ENCODE measurements at regions not wholly inside any gene's neighbourhood (a gene's known extent, or its start where the extent isn't known, plus 50 kb on each side); places are given as distances from the start of the nearest gene placed in this dataset.
A peak's percentile ranks its signal among the peaks of the same experiment; 100 is the strongest.

DNA sequence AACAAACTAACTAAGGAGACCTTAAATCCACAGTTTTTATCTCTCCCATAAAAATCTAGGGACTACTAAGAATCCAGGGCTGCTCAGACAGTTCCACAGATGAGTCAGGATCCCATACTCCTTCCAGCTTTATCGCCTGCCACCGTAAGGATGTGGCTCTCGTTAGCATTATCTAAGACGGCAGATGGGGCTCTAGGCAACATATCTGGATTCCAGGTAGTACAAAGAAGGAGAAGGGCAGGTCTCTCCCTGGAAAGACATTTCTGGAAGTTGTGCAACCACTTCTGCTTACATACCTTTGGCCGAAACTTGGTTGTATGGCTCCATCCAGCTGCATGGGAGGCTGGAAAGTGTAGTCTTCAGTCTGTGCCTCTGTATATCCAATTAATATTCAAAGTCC, 149.4 kb downstream of the SP3 start:
- DNase-seq, result no peak
- intact Hi-C loops (cut with DNase I), result no loop called here

DNA sequence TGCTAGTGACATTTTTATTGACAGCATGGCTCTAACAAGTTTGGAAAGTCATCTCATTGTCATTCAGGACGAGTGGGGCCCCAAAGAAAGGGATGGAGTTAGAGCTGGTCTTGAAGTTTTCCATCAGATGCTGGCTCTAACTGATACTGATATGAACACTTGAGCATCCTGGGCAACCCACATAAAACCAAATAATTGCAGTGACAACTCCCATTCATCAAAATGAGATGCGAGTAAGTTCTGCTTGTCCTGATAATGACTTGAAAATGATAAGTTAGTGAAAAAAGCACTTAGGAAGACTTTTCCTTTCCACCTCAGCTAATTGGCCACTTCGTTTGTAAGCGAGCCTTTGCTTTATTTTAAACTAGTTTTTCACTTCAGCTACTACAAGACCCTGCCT, 147.6 kb downstream of the SP3 start:
- DNase-seq, result no peak
- intact Hi-C loops (cut with DNase I), result no loop called here

DNA sequence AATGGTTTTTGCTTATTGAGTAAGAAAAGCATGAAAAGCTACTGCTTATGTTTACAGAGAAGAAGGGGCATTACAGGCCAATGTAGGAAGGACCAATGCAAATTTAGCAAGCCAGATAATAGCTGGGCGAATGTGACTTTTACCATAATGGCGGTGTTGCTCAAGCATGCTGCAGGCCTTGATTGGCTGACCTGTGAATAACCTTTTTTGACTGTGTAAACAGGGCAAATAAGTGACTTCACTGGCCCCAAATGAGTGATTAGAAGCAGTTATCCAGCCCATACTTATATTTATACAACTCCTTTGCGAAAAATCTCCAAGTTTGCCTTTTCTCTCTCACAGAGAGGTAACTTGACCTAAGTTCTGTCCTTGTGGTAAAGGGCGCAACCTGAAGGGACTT, 146.9 kb downstream of the SP3 start:
- no peak for DNase-seq
- intact Hi-C loops (cut with DNase I), result no loop called here

DNA sequence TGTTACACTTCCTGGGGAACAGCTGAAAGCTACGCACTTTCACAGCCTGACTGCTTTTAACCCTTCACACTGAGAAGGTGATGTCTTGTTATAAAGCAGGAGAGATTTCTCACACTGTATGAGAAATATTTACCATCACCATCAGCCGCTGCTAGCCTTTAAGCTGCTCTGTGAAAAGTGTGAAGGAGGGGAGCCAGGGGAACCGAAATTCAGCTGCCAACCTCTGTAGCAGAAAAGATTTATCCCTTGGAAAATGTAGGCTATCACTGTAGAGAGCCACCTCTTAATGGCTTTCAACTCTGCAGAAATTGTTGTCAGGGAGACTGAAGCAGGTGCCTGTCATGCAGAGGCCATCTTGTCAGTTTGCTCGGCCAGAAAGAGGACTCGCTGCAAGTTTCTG, 145.3 kb downstream of the SP3 start:
- intact Hi-C loops (cut with DNase I), result no loop called here
- no peak for DNase-seq

DNA sequence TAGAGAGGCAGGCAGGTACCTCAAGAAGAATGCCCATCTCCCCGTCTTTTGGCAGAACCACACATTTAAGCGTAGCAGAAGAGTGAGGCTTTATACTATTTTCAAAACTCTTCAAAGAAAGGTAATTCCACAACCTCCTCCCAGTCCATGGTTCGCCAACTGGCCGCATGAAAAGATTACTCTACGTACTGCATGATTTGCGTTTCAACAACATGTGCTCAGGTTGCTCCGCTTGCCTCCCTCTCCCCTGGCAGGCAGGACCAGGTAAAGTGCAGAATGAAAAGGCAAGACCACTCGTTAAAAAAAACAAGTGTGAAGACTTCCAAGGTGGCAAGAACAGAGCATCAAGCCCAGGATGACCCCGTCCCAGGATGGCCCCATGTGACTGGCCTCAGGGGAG, 143.7 kb downstream of the SP3 start:
- intact Hi-C loops (cut with DNase I), result no loop called here
- no peak for DNase-seq

DNA sequence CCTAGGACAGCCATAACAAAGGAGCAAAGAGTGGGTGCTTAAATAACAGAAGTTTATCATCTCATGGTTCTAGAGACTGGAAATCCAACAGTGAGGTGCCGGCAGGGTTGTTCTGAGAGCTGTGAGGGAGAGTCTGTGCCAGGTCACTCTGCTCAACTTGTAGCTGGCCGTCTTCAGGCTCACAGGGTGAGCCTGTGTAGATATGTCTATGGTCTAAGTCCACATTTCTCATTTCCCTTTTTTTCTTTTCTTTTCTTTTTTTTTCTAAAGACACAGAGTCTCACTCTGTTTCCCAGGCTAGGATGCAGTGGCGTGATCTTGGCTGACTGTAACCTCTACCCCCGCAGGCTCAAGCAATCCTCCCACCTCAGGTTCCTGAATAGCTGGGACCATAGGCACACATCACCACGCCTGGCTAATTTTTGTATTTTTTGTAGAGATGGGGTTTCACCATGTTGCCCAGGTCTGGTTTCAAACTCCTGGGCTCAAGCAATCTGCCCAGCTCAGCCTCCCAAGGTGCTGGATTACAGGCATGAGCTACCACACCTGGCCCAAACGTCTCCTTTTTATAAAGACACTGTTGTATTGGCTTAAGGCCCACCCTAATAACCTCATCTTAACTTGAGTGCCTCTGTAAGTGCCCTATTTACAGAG, 142.2 kb downstream of the SP3 start:
- DNase-seq, result no peak
- intact Hi-C loops (cut with DNase I), result no loop called here

DNA sequence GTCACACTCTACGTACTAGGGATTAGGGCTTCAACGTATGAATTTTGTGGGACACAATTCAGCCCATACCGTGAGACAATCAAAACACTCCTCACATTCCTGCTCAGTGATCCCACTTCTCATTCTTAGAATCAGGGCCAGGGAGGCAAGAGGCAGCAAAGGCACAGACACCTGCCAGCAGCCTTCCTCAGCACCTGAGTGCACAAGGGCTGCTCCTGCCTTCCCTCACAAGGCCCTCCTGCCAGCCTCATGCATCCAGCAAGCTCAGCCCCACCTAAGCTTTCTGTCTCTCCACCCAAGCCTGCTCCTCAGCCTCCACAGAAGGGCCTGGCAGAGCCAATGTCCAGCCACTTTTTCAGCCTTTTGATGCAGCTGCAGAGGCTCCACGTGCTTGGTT, 141.6 kb downstream of the SP3 start:
- intact Hi-C loops (cut with DNase I), result no loop called here

DNA sequence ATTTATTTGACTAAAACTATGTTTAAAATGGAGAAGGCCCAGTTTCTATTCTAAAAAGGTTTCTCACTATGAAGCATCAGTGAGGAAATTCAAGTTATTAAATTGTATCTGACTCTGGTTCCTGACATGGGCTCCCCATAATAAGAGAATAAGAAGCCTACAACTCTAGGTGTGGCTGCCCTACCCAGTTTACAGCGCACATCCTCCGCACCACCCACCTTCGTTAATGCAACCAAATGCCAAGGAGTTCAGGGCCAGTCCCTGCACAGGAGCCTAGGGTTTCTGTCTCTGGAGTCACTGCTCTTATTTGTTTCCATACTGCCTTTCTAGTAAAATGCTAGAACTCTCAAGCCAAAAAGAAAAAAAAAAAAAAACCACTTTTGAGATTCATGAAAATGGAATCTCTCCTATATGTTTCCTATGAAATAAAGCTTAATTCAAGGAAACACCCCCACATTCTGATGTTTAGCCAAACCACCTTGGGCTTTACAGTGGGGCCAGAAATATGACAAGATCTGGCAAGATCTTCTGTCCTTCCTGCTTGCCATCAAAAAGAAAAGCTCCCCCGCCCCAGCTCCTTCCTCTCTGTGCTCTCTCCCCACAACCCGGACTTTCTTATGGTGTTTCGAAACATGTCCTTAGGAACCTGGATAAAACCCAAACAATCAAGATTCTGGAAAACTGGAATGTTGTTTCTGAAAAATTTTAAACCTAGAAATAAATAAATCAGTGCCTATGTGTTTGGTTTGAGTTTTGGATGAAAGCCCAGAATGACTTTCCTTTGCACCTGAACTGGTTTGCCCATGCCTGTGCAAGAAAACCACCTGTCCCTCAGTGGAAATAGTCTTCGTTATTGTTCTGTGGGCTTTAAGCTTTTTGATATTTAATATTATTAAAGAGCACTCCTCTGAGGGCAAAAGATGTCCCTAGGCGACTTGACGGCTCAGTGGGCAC, 136.7 kb downstream of the SP3 start:
- intact Hi-C loops (cut with DNase I), result no loop called here
- DNase-seq, result no peak

More for the DNA sequence above, 141.6 kb downstream of the SP3 start:
- no peak for DNase-seq

DNA sequence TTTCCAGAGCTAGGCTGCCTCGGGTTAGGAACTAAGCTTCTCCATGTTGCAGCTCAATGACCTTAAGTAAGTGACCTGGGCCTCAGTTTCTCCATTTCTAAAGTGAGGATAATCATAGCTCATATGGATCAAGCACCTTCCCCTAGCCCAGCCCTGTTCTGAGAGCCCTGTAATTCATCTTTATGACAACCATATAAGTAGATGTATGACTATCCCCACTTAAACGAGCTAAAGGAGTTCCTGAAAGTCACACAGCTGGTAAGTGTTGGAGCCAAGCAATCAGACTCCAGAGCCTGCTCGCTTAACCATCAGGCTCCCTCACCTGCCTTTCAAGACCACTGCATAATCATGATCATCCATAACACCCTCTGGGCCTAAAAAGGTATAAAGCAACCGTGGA, 135.4 kb downstream of the SP3 start:
- DNase-seq, result no peak
- intact Hi-C loops (cut with DNase I), result no loop called here

DNA sequence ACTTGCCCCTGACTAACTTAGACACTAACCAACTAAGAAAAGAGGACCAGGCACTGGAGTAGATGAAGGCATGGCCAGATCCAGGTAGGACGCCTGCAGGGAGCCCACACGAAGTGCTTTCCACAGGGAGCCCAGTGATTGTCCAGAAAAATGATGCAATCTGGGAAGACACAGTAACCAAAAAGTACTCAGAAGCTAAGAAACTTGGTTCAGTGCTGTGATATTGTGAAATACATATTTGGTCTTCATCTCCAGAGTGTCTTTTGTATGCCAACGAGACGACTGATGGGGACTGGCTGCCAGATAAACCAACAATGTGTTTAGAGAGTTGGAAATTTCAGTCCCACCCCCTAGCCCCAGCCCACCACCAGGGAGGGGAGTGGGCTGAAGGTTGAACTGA, 135.0 kb downstream of the SP3 start:
- intact Hi-C loops (cut with DNase I), result no loop called here
- no peak for DNase-seq

DNA sequence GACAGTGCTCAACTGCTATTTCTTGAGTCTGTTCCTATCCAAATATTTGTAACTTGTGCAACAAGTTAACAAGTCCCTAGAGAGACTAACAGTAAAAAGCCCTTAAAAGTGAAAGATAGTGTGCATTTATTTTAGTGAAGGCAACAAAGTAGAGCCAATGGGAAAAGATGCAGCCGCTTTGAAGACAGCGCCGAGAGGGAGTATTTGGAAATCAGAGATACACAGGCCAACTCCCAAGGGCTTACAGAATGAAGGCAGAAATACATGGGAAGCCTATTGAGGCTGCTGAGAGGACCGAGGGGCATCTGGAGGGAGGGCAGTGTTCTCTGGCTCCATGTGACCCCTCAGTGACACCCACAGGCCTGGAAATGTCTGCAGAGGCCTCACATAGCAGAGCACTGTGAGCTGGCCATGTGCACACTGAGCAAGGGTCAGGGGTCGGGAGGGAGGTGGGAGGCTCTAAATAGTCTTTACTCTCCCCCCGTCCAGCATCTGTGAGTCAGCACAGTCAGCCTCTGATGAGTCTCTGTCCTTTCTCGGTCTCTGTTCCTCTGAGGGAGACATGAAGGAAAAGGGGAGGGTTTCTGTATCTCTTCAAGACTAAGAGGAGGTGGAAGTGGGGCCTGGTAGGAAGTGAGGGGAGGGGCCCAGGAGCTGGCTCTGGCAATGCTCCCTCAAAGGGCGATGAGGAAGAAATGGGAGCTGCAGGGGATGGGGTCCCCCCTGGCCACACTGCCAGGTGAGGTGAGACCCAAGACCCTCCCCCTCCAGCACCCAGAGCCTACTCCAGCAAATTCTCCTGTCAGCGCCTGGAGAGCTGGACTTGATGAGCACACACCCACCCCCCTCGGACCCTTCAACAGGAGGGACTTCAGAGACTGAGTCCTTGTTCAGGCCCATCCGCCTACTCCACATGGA, 133.6 kb downstream of the SP3 start:
- no peak for DNase-seq
- intact Hi-C loops (cut with DNase I), result no loop called here

DNA sequence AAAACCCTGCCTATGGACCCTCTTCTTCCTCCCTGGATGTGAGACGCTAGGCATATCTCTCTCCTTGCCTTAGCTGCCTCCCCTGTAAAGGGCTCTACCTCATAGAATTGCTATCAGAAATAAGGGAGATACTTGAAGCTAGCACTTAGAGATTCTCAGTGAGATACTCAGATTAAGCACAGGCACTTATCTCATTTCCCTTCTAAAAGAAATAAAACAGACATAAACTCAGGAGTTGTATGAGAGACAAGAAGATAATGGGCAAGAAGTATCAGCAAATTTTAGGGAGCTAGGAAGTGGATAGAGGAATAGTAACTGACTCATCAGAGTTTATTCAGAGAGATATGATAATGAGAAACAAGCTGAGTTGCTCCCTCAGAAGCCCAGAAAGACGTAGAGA, 131.0 kb downstream of the SP3 start:
- DNase-seq, result no peak
- intact Hi-C loops (cut with DNase I), result no loop called here

DNA sequence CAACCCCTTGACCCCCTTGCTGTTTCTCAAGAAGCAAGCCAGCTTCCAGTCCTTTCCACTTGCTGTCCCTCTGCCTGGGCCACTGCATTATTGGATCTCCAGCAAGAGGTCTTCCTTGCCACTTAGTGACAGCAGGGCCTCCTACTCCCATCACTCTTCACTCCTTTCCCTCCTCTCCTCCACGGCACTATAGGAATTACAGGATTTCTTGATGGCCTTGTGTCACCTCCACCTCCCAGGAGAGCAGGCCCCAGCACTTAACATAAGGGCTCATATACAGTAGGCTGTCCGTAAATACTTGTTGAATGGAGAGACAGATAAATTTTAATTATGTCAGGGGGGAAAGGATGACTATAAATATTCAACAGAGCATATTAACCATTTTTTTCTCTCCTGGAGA, 129.4 kb downstream of the SP3 start:
- no peak for DNase-seq
- intact Hi-C loops (cut with DNase I), result no loop called here

DNA sequence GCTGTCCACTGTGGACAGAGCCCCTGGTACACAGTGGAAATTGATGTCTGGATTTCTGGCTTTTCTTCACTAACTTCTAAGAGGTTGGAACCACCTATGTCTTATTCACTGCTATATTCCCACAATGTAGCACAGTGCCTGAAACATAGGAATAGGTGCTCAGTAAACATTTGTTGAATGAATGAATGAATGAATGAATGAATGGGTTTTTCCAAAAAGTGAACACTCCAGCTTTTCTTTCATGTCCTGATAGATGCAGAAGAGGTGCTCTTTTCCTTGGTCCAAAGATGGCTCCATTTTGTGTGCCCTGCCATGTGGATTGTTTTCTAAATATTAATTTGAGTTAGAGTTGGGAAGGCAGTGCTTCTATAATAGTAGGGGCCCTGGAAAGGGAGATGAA, 124.1 kb downstream of the SP3 start:
- intact Hi-C loops (cut with DNase I), result no loop called here
- no peak for DNase-seq

DNA sequence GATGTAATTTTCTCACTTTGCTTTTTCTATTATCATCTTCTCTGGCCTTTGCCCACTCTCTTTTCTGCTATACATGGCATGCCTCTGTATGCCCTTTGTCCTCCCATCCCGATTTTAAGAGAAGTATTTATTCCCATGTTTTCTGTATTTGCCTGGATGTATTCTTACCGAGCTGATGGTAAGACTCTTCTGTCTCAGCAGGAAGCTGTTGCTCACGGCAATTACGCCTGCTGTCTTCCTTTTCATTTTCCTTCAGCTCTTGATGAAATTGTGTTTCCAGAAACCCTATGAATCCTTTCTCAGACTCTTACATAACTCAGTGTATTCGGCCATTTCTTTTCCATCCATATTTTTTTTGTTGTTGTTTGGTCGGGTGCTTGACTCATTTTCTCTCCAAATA, 121.6 kb downstream of the SP3 start:
- intact Hi-C loops (cut with DNase I), result no loop called here
- no peak for DNase-seq

DNA sequence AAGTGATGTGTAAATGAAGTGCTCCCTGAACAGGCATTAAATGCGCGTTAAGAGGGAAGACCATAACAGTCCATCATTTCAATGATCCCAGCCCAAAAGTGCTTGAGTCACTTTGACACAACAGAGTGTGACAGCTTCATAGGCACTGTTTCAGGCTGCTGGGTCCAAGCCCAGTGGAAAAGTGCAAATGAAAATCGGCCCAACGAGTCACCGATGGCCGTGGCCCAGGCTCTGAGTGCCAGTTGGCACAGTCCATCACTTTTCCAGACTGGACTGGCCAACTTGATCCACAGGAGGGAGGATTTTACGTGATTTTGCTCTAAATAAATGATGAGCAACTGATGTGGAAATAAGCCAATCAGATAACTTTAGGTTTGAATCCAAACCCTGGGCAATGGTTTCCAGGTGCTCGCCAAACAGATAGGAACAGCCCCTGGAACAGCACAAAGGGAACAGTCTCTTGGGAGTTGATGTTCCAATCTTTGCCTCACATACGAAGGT, 114.0 kb downstream of the SP3 start:
- intact Hi-C loops (cut with DNase I), result no loop called here
- peak in 18 of 42 donors; percentile 5 to 67 (median 27) for DNase-seq

DNA sequence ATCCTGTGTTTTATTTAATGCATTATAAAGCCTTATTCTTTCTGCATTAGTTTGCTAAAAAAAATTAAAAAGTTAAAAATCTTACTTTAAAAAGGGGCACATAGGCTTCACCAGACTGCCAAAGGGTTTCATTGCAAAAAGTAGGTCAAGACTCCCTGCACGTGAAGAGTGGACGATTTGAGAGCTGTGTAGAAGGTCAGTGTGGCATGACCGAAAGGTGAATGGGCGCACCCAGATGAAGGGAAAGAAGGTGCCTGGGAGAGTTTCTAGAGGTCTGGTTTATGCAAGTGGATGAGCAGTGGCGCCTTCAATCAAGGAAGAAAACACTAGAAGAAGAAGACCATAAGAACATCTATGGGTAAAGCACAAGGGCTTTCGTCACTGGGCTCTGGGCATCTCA, 111.0 kb downstream of the SP3 start:
- no peak for DNase-seq
- intact Hi-C loops (cut with DNase I), result no loop called here

DNA sequence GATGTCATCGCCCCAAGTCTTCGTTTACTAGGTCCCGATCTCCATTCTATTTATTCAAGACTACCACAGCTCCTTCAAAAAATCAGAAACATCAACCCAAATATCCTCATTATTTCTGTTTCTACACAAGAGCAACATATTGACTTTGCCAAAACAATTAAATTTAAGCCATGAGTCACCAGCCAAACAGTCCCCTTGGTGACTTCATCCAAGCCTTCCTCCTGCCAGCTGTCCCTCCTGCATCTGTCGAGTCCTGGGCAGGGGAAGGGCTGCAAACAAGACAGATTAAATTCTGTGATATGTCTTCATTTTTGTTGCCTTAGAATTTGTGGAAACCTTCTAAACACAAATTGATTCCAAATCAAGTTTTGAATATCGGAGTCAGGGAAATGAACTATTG, 110.3 kb downstream of the SP3 start:
- DNase-seq, result no peak

DNA sequence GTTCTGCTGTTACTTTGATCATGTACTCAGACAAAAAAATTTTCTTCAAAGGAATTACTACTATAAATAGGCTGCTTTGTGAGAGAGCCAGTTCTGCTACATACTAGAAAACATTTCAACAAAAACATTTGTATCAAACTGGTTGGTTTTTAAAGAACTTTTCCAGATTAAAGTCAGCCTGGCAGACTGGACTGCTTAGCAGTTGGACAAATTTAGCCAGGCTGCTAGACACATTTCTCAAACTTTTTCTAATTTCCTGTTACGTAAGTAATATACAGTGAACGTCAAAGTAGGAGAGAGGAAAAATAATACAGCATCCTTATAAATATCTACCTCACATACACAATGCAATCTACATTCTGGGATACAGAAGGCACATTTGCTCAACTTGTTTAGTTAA, 109.5 kb downstream of the SP3 start:
- no peak for DNase-seq
- intact Hi-C loops (cut with DNase I), result no loop called here

More for the DNA sequence above, 110.3 kb downstream of the SP3 start:
- intact Hi-C loops (cut with DNase I), result no loop called here
